ENCODE measurements at regions not wholly inside any gene's neighbourhood (a gene's known extent, or its start where the extent isn't known, plus 50 kb on each side); places are given as distances from the start of the nearest gene placed in this dataset.
"Not testable (repeated sequence)": the region's sequence is repeated elsewhere in the genome, so short reads cannot be mapped to it uniquely, and the experiment has no call there.

GRCh38 chr10:78341953-78342614 is 308.4 kb downstream of the RPS24 start:
- Histone ChIP-seq H3K27ac (no peak overlapping the region), H3K27me3 (no peaks in the 10 kb centered on the region), H3K36me3 (no peaks in the 10 kb centered on the region), H3K4me3 (no peak overlapping the region), H3K4me1 (ENCODE audit: insufficient read depth) (no peaks in the 10 kb centered on the region), H3K9me3 (no peaks in the 10 kb centered on the region)
- TF ChIP-seq POLR2A (IDR thresholded peaks at IDR 0.05): no peak
- TF ChIP-seq CTCF (IDR thresholded peaks at IDR 0.05): no peak
- TF ChIP-seq EP300 (IDR thresholded peaks at IDR 0.05): no peak
- 96 to 97% (median 96%) methylated on average over 8 of the region's 8 CpGs for WGBS, 3 donors
- DNase-seq: peak in 2 of 5 donors; percentile 1 to 3
- intact Hi-C loops (cut with DNase I): no loop called here

- no peak overlapping the region for H3K4me3 ChIP-seq
Observed at GRCh38 chr10:78342827-78343653, 309.4 kb downstream of the RPS24 start.

GRCh38 chr10:78344257-78344656 is 310.6 kb downstream of the RPS24 start:
- intact Hi-C loops (cut with DNase I); H3K27me3 ChIP-seq; H3K4me3 ChIP-seq; H3K27ac ChIP-seq; H3K4me1 ChIP-seq (ENCODE audit: insufficient read depth); H3K9me3 ChIP-seq; DNase-seq; H3K36me3 ChIP-seq: not testable (repeated sequence)
- 93 to 95% (median 94%) methylated on average over 8 of the region's 8 CpGs for WGBS, 3 donors

More at GRCh38 chr10:78342827-78343653, 309.4 kb downstream of the RPS24 start:
- intact Hi-C loops (cut with DNase I): no loop called here
- H3K36me3 ChIP-seq: no peaks in the 10 kb centered on the region
- TF ChIP-seq CTCF (IDR thresholded peaks at IDR 0.05) (no peak), EP300 (IDR thresholded peaks at IDR 0.05) (no peak), POLR2A (IDR thresholded peaks at IDR 0.05) (no peak)
- H3K4me1 ChIP-seq (ENCODE audit: insufficient read depth): no peaks in the 10 kb centered on the region
- no peak overlapping the region for H3K27ac ChIP-seq
- H3K9me3 ChIP-seq: no peaks in the 10 kb centered on the region
- DNase-seq: peak in 3 of 5 donors; percentile 3 to 16 (median 4)
- 70 to 75% (median 70%) methylated on average over 11 of the region's 11 CpGs for WGBS, 3 donors
- no peaks in the 10 kb centered on the region for H3K27me3 ChIP-seq

GRCh38 chr10:78345515-78345914 is 311.9 kb downstream of the RPS24 start:
- H3K36me3 ChIP-seq; H3K4me3 ChIP-seq; H3K27ac ChIP-seq; intact Hi-C loops (cut with DNase I); H3K9me3 ChIP-seq; H3K27me3 ChIP-seq; H3K4me1 ChIP-seq (ENCODE audit: insufficient read depth): not testable (repeated sequence)
- WGBS, 3 donors: 88 to 96% (median 89%) methylated on average over 3 of the region's 3 CpGs
- DNase-seq: peak in 2 of 5 donors; percentile 3 to 7

- 93 to 97% (median 95%) methylated on average over 1 of the region's 1 CpG for WGBS, 3 donors
Observed at GRCh38 chr10:78346721-78347120, 313.1 kb downstream of the RPS24 start.

More at GRCh38 chr10:78346721-78347120, 313.1 kb downstream of the RPS24 start:
- no peak for TF ChIP-seq CTCF (IDR thresholded peaks at IDR 0.05)
- no peak for TF ChIP-seq EP300 (IDR thresholded peaks at IDR 0.05)
- no peak for TF ChIP-seq POLR2A (IDR thresholded peaks at IDR 0.05)
- no peak for DNase-seq
- H3K36me3 ChIP-seq: no peaks in the 10 kb centered on the region
- intact Hi-C loops (cut with DNase I): no loop called here
- H3K27me3 ChIP-seq: no peaks in the 10 kb centered on the region
- no peaks in the 10 kb centered on the region for H3K9me3 ChIP-seq
- no peak overlapping the region for H3K27ac ChIP-seq
- H3K4me1 ChIP-seq (ENCODE audit: insufficient read depth): no peaks in the 10 kb centered on the region
- no peak overlapping the region for H3K4me3 ChIP-seq
